Suppressor macrophage treated with lipopolysaccharide for 4 hours (primary cell): ENCODE measurements at regions not wholly inside any gene's neighbourhood (a gene's known extent, or its start where the extent isn't known, plus 50 kb on each side); places are given as distances from the start of the nearest gene placed in this dataset.

Experiments
- DNase-seq: peaks from one replicate; pipeline ENCODE4 v3.0.0-alpha.2; 2020

DNA sequence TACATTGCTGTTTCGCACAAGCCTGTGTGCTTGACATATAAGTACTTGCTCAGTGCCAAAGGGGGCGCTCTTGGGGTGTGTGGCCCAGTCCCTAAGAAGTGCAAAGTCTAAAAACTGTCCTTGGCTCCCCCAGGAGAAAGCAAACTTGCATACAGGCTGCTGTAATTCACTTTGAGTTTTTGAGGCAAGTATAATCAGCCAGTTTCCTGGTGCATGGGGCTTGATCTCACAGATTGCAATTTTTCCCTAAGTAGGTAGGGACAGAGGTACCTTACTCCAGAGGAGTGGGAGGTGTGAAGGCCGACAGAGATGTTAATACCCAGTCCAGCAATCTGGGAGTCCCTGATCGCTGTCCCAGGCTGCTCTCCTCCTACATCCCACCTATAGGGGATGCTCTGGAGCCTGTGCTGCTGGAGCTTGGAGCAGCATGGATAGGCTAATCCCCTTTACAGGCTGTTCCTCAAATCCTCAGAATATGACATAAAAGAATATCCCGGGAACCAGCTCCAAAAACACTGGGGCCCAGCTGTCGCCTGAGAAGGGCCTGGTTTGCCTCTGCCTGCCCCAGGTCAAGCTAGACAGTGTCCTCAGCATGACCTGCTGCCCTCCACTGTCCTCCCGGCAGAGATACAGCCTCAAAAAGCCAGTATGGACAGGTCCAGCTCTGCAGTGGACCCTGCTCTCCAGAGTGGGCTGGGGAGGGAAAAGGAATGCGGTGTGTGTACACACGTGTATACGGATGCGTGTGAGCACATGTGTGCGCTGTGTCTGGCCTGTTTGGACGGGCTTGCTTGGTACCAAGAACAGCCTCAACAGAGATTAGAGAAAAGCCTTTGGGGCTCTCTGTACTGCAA, 136.5 kb upstream of the HAAO start:
- DNase-seq = peak; percentile 19

DNA sequence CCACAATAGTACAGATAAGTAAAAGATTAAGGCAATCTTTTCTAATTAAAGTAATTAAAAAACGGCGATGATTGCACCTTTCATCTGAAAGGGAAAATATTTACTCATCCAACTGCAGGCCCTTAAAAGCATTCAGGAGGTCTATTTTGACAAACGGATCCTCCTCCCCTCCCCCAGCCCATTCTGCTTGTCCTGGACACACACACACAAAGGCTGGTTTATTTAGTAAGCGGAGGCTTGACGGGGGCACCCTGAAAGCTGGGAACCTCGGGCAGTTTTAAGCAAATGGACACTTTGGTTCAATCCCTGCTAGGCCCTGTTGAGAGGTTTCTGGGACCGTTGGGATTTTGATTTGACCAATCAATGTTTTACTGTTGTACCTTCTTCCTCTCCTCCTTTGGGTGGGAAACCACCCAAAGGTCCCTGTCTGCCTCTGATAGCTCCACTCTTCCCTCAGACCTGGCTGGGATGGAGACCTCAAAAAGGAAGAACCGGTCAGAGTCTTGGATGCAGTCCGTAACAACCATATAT, 135.8 kb upstream of the HAAO start:
- DNase-seq = no peak

DNA sequence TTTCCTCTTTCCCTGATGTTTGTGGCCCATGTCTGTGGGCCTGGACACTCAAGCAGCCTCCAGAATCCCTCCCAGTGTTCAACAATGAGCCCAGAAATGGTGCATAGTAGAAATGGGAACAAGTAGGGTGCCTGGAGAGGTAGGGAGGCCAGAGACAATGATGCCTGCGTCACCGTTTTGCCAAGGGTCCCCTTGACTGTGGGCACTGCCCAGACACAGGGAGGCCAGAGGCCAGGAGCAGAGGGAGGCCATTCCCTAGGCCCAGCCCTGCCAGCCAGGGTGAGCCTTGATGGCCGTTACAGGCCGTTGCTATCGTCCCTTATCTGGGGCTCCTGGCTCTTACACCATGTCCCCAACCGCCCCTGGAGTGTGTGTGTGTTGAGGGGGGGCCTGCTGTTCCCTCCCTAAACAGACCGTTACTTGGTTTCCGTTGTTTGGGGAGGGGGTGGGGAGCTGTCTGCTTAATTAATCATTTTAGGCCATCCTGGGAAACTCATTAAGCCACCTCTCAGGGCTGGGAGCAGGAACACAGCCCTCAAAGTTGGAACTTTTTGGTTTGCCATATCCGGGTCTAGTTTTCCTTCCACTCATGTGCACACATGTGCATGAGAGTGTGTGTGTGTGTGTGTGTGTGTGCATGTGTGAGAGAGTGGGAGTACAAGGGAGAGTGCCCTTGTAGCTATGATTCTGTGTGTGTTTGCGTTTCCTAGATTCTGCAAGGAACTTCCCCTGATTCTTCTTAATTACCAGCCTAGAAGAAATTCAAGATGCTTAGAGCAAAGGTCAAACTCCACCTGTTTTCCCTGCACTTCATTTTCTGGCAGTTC, 135.2 kb upstream of the HAAO start:
- DNase-seq = no peak

DNA sequence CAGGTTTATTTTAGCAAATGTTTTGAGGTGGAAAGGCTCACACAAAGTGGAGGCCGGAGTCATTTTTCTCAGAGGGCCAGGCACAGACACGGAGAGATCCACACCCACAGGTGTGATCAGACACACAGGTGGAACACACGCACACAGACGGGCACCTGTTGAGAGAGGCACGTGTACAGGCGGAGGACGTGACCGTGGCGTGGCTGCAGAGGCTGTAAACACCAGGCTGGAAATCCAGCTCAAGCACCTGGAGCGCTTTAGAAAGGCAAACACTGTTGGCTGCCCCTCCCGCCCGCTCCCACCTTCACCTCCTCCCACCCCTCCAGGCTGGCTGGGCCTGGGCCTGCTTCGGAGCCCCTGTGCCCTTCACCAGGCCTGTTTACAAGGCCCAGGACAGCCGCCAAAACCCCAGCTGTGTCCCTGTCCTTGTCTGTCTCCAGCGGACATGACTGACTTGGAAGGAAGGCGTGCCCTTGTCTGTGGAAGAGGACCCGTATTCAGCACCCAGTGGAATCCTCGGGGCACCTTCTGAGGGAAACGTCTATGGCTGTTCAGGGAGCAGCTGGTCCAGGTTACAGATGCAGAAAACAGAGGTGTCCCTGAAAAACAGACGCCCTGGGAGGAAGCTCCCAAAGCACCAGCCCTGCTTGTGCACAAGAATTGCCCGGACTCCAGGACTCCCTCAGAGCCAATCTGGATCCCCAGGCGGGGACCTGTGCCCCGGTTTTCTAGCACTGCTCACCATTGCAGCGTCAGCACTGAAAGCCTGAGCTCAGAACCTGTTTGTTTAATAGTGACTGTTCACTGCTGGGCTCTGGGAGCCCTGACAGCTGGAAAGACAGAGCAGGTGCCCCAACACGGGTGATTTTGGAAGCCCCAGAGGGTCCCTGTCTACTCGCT, 134.3 kb upstream of the HAAO start:
- DNase-seq = no peak

DNA sequence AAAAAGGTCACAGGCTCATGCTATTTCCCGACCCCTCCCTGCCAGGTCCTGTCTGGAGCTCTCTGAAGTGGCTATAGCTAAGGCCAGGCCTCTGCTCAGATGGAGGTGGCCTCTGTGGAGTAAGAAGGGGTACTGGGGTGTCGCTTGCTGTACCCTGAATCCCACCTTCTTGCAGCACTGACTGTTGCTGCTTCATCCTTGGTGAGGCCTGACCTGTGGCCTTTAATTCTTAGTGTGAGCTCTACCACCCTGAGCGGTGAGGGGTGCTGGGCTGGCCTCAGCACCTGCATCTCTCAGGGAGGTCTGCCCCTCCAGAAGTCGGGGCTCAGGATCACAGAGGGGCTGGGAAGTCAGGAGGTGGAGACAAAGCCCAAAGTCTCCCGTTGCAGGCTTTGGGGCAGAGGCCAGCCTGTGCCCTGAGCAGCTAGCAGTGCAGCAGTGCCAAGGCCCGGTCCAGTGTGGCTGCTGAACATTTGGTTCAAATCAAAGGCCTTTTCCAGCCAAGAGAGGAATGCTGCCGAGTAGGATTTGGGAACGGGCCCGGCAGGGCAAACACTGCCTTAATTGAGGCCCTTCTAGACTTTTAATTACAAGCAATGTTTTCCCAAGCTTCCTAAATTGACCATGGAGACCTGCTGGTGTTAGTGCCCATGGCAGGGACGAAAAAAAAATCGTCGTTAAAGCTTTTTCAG, 133.5 kb upstream of the HAAO start:
- DNase-seq = no peak

DNA sequence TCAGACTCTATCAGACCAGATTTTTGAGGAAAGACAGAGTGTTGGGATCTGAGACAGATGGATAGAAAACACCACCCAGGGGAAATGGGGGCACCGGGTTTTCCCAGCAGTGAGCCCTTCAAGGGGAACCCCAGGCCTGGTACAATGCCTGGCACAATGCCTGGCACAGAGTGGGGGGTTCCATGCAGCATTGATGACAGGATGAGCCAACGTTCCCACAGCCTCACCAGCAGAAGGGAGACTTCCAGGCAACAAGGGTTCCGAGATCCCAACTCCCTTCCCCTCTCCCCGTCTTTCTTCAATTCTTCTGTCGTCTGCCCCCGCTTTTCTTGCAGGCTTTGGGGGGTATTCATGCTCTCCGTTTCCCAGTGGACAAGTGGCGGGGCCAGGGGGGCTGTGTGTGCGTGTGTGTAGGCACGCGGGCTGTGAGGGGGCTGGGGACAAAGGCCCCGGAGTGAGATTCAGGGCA, 132.1 kb upstream of the HAAO start:
- DNase-seq = no peak

DNA sequence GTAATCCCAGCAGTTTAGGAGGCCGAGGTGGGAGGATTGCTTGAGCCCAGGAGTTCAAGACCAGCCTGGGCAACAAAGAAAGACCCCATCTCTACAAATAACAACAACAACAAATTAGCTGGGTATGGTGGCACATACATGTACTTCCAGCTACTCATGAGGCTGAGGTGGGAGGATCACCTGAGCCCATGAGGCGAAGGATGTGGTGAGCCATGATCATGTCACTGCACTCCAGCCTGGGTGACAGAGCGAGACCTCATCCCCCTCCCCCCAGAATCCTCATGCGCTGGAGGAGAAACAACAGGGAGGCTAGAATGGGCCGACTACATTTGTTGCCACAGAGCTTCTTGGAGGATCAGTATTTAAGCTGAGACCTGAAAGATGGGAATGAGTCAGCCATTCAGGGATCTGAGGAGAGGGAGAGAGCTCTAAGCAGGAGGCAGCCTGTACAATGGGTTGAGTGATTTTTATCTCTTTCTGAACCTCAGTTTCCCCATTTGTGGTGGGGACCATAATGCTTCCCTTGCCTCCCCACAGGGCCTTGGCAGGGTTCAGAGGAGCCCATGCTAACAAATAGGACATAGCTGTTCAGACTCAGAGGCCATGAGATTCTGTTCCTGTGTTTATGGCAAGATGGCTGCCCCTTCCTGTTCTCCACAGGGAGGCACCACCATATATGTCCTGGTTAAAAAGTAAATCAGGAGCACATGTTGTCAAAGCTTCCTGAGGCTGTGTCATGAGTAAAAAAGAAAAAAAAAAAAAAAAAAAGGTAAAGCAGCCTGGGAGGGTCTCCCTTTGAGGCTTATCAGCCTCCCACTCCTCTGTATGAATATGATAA, 131.4 kb upstream of the HAAO start:
- no peak for DNase-seq

DNA sequence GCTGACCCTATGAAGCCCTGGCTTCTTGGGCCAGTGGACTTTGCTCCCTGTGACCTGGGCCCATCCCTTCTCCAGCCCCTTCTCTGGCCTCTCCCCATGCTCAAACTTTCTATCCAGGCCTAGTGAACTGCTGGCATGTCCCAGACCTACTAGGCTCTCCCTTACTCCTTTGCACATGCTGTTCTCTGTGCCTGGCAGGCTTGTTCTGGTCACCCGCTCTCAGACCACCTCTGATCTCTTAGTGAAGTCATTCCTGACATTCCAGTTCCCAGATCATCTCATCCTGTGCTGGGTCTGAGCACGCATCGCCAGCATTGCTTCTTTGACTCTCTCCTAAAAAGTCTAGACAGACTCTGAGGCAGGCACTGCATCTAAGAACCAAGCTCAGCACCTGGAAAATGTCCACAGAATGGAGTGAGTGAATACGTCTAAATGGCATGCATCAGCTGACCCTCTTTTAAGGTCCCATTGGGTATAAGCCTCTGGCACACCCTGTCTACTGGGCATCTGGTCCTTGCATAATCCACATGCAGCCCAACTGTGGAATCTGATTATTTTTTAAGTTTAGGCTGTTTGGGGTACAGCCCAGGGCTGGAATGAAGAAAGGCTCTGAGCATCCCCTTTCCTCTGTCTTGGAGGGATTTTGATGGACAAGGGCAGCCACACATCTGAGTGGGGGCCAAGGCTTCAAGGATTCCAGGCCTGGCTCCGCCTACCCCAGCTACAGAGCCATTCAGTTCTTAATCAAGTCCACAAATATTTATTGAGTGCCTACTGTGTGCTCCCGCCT, 130.6 kb upstream of the HAAO start:
- DNase-seq = no peak

DNA sequence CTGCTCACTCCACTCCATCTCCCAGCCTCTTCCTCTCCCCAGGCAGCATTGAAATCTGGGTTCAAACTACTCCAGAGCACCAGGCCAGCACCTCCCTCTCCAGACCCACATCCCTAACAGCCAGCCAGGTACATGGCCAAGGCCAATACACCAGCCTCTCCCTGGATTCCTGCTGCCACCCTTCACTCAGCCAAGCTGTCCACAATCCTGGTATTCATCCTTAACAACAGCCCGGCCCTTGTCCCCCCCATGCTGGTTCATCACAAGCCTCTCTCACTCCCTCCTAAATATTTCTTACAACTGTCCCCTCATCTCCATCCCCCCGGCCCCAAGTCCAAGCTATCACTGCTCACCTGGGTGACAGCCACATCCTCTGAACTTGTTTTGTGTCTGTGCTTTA, 129.9 kb upstream of the HAAO start:
- no peak for DNase-seq

DNA sequence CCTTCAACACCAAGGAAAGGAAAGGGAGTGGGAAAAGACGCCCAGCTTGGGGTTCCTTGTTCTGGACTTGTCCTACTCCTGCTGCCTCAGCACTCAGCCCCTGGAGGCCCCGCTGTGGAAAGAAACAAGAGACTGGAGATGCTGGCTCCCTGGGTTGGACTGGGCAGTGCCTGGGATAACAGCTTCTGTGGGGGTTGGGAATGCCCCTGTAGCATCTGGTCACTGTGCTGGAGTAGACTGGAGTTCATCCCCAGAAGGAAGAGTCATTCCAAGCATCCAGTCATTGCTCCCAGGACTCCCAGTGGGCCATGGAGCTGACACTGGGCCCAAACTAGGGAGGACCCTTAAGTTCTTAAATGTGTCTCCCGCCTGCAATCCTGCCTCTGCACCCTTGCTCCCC, 129.3 kb upstream of the HAAO start:
- no peak for DNase-seq

DNA sequence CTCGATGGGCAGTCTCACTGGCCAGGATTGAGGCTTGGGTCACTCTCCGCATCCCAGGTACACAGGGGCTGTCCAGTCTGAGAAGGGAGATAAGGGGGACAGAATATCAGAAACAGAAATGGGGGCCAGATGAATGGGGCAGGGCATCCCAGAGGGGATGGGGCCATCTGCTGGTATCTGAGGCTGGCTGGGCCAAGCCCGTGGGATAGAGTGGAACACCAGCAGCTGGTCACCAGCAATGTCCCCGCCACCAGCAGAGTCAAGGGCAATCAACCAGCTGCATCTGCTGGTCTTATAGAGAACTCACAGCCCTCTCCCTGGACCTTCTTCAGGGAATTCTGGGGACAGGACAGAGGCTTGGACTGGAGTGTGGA, 128.8 kb upstream of the HAAO start:
- no peak for DNase-seq

DNA sequence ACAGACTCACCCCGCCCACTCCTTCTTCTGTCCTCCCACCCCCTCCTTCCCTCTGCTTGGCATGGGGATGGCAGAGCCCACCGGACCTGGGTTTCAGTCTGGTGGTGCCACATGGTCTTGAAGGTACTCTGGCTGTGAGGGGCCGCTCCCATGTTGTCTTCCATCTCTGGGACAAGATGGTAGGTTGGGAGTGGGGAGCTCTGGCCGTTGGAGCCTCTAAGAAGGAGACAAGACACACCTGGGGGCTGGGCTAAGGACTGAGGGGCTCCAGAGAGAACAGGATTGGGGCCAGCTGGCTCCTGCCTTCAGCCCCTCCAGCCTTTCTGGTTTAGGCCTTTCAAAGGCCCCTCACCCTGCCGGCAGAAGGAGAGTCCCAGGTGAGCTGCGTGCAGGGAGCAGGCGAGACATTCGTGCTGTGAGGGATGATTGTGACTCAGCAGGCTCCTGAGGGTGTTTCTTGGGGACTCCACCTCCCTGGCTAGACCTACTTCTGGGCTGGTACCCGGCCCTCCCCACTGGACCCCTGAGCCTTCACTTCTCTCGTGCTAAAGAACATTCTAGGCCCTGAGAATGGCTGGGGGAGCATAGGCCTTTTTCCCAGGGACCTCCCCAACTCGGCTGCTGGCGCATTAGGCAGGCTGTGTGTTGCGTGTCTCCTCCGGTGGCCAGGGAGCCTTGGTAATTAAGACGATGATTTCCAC, 128.2 kb upstream of the HAAO start:
- DNase-seq = no peak

DNA sequence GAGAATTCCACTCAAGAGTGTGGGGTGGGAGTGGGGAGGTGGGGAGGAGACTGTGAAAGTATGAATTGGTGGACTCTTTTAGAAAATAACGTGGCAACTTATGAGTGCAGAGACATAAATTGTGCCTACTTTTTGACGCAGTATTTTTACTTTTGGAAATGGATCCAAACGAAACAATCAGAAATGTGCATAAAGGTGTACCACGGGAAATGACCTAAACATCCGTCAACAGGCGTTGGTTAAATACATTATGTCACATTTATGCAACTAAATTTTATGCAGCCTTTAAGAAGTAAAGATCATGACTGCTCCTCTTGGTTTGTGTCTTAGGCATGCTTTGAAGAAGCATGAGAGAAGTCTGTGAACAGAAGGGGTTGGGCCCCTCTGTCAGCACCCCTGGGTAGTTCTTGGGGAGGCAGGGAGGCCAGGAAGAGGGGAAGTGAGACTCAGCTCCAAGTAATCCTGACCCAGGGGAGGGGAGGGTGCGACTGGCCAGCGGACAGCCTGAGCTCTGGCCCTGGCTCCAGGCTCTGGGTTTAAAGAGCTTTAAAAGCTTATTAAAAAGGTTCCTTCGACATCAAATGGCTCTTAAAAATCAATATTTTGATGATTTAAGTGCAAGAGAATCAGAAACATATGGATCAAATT, 126.4 kb upstream of the HAAO start:
- DNase-seq = no peak

DNA sequence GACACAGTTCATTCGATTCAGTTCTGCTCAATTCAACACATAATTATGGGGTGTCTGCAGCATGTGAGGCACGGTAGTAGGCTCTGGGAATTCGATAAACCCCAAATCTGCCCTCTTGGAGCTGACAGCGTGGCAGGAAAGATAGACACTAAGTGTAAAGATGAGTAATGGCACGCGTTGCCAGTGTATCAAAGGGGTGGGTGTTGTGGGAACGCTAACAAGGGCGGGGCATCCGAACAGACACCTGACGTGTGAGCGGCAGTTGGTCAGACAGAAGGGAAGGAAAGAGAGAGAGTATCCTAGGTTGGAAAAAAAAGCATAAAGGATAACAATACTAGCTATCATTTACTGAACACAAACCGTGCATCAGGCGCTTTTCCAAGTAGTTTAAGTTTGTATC, 125.7 kb upstream of the HAAO start:
- no peak for DNase-seq

DNA sequence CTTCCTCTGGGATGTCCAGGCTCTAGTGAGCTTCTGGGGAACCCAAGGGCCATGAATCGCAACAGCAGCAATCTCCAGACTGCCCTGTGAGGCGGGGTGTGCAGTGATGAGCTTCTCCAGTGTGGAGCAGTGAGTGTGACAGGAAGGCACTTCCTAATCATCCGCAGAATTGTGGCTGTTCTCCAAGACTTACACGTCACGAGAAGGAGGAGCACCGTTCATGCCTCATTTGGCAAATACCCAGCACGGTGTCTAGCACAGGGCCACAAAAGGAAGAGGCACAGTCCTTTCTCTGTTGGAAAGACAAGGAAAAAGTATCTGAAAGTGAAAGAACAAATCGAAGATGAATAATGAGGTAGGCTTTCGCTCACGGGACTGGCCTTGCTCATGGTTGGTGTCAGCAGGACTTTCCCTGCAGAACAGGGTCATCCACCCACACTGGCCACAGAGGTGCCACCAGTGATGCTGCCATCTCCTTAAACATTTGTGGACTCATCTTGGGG, 125.1 kb upstream of the HAAO start:
- peak; percentile 91 for DNase-seq

DNA sequence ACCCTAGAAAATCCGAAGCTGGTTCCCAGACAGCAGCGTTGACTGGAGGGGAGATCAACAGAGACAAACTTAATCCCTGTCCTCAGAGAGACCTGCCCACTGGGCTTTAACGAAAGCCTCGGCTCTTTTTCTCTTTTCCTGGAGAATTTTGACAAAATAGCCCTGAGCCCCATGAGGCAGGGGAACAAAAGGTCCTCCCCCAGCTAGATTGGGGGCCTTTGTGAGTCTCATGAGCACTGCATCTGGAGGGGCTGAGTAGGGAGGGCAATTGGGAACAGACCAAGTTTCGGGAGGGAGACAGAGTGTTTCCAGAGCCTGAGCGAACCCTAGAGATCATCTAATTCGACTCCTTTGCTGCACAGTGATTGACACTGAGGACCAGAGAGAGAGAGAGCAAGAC, 123.9 kb upstream of the HAAO start:
- DNase-seq = no peak

DNA sequence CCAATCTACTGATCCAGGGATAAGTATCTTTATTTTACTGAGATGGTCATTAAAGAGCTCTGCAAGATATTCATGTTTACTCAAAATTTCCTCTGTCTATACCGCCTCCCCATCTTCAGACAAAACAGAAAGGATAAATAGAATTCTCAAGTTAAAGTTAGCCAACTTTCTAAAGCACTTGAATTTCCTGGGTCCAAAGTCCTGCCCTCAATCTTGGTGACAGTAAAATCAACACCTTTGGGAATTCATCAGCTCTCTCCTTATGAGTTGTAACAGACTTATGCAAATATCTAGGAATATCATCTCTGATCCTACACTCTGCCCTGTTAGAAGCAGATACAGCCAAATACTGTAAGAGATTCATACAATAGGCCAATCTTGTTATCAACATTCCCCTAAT, 122.5 kb upstream of the HAAO start:
- no peak for DNase-seq

DNA sequence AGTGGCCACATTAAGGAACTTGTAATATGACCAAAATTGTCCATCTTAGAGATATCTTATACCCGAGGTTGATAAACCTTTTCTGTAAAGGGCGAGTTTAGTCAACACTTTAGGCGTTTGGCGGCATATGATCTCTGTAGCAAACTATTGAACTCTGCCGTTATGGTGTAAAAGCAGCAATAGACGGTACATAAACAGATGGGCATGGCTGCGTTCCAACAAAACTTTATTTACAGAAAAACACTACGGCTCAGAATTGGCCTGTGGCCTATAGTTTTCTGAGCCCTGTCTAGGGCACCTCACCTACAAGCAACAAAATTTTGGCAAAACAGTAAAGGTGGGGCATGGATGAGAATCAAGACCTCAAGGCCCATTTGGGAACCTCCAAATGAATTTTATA, 121.9 kb upstream of the HAAO start:
- no peak for DNase-seq

DNA sequence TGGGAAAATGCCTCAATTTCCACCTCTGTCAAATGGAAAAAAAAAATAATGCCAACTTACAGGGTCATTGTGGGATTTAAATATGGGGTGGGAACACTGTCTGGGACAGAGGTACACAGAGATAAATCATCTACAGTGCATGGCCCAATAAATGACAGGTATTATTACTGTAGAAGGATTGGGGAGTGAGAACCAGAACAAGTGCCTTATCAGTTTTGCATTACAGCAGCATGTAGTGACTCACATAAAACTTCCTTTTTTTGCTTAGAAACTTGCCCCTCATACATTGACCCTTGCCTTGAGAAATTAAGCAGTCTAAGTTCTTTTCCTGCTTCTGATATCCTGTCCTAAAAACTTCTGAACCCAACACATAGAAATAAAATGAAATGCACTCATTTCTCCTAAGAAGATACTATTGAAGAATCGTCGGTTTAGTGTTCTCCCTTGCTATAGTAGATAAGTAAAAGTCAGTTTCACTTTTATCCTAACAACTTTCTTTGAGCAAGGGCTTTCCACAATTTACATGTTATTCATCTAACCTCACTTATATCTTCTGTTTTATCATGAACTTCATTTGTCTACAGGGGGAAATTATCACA, 121.0 kb upstream of the HAAO start:
- DNase-seq = no peak
